GM12878 (cell line): ENCODE measurements at regions not wholly inside any gene's neighbourhood (a gene's known extent, or its start where the extent isn't known, plus 50 kb on each side); places are given as distances from the start of the nearest gene placed in this dataset.

ENCODE experiments used
- ATAC-seq: fragments of 200-7000 bp; cut with Tn5 transposase; 3 replicates; pipeline ENCODE4 v1.9.1; 2020; ENCODE audit warnings: mild to moderate bottlenecking, moderate library complexity
- BruUV-seq: library from RNA; stranded (reverse); fragments of 400-500 nt; replicated peaks from 2 replicates; lab custom pipeline; 2021; lab: Mats Ljungman, UMichigan
- CTCF ChIA-PET: fragments of 300-600 bp; sonication (Branson Sonifier 250); formaldehyde crosslinking; extraction: SDS; loops from one replicate; lab custom pipeline; 2021; ENCODE audit warnings: inconsistent platforms; lab: Yijun Ruan, JAX
- POLR2A ChIA-PET: fragments of 350-600 bp; formaldehyde crosslinking; extraction: SDS; loops from one replicate; lab custom pipeline; 2021; ENCODE audit warnings: inconsistent platforms; lab: Charles Lee
- RAD21 ChIA-PET: fragments of 300-600 bp; sonication (Branson Sonifier 250); formaldehyde crosslinking; loops from one replicate; lab custom pipeline; 2023; ENCODE audit warnings: antibody characterized with exemption; ENCODE audit not compliant: unreplicated experiment; lab: Charles Lee
- SMC1A ChIA-PET: fragments of 300-600 bp; sonication (Branson Sonifier 250); formaldehyde crosslinking; loops from one replicate; lab custom pipeline; 2023; ENCODE audit not compliant: unreplicated experiment, uncharacterized antibody; lab: Charles Lee
- DNase-seq: peaks from one replicate; pipeline ENCODE4 v3.0.0-alpha.2; 2011; ENCODE audit warnings: low read depth, low spot score
- FAIRE-seq: peaks from 3 replicates; lab custom pipeline; 2011; peaks lifted over from hg19 to GRCh38; lab: Jason Lieb, UNC
- H2AFZ ChIP-seq: 2 replicates; pipeline ENCODE4 v1.6.0; 2011; ENCODE audit warnings: low read depth, low read length, control low read depth; ENCODE audit not compliant: control insufficient read depth
- H3K27ac ChIP-seq: 2 replicates; pipeline ENCODE4 v1.5.1; 2011; ENCODE audit warnings: control low read depth; ENCODE audit not compliant: control insufficient read depth, insufficient read depth
- H3K27me3 ChIP-seq, 2 experiments: replicated peaks in 1 of 2; 2 replicates each; pipeline versions ENCODE4 v1.6.0 to v1.6.1; 2011; ENCODE audit warnings: low read length in 1 of 2; ENCODE audit not compliant: control insufficient read depth in 2 of 2, insufficient read depth in 2 of 2
- H3K36me3 ChIP-seq, 2 experiments: 2 replicates each; pipeline ENCODE4 v1.5.1; 2011; ENCODE audit warnings: low read length in 1 of 2; ENCODE audit not compliant: control insufficient read depth in 2 of 2, insufficient read depth in 2 of 2
- H3K4me1 ChIP-seq: 2 replicates; pipeline ENCODE4 v1.6.1; 2011; ENCODE audit warnings: mild to moderate bottlenecking, low read length, moderate library complexity, mixed read lengths; ENCODE audit not compliant: control insufficient read depth, insufficient read depth
- H3K4me2 ChIP-seq: 2 replicates; pipeline ENCODE4 v1.6.0; 2011; ENCODE audit warnings: control low read depth; ENCODE audit not compliant: control insufficient read depth, insufficient read depth
- H3K4me3 ChIP-seq: fragments of 200-600 bp; sonication (generic); 2 replicates; pipeline ENCODE4 v1.5.1; 2016
- H3K79me2 ChIP-seq: 2 replicates; pipeline ENCODE4 v1.6.0; 2011; ENCODE audit warnings: low read length; ENCODE audit not compliant: control insufficient read depth, insufficient read depth
- H3K9ac ChIP-seq: 2 replicates; pipeline ENCODE4 v1.8.0; 2011; ENCODE audit warnings: low read length, control low read depth, mixed read lengths; ENCODE audit not compliant: control insufficient read depth, insufficient read depth
- H3K9me3 ChIP-seq: replicated peaks from 3 replicates; pipeline ENCODE4 v1.5.1; 2011; ENCODE audit warnings: mild to moderate bottlenecking, low read length; ENCODE audit not compliant: control insufficient read depth, insufficient read depth
- H4K20me1 ChIP-seq: 2 replicates; pipeline ENCODE4 v1.6.0; 2011; ENCODE audit not compliant: control insufficient read depth, insufficient read depth
- CEBPB ChIP-seq, 2 experiments: fragments of 150-350 bp in 1 of 2; IDR thresholded peaks; 2 replicates each; pipeline ENCODE4 v1.6.1; 2012 to 2014; ENCODE audit warnings: low read depth in 2 of 2, low read length in 2 of 2, borderline replicate concordance in 1 of 2, inconsistent platforms in 1 of 2
- ELK1 ChIP-seq: IDR thresholded peaks from 2 replicates; pipeline ENCODE4 v1.6.1; 2012; ENCODE audit warnings: low read depth, low read length, improper control_type of control experiment
- HDAC2 ChIP-seq: fragments of 200-600 bp; sonication (generic); IDR thresholded peaks from 2 replicates; pipeline ENCODE4 v1.6.1; 2017
- HDAC6 ChIP-seq: fragments of 200-600 bp; sonication (generic); IDR thresholded peaks from one replicate; pipeline ENCODE4 v1.8.0; 2017; ENCODE audit warnings: antibody characterized with exemption; ENCODE audit not compliant: unreplicated experiment
- NFYB ChIP-seq: IDR thresholded peaks from 2 replicates; pipeline ENCODE4 v1.6.1; 2011; ENCODE audit warnings: low read depth, mild to moderate bottlenecking, low read length, improper control_type of control experiment, moderate library complexity; ENCODE audit not compliant: insufficient read depth
- NKRF ChIP-seq: fragments of 450-650 bp; conservative IDR thresholded peaks from 2 replicates; pipeline ENCODE4 v1.6.1; 2017; ENCODE audit warnings: mild to moderate bottlenecking, moderate library complexity
- NR2C1 ChIP-seq: fragments of 450-650 bp; IDR thresholded peaks from 2 replicates; pipeline ENCODE4 v1.6.1; 2017; ENCODE audit warnings: antibody characterized with exemption, mild to moderate bottlenecking, moderate library complexity
- PAX5 ChIP-seq: IDR thresholded peaks from 2 replicates; pipeline ENCODE4 v1.6.1; 2011; ENCODE audit warnings: low read depth, low read length, borderline replicate concordance
- PML ChIP-seq: IDR thresholded peaks from 2 replicates; pipeline ENCODE4 v1.6.1; 2012; ENCODE audit warnings: low read length, inconsistent platforms
- POLR2AphosphoS2 ChIP-seq: IDR thresholded peaks from 2 replicates; pipeline ENCODE4 v1.6.1; 2011; ENCODE audit warnings: low read depth, mild to moderate bottlenecking, low read length, improper control_type of control experiment, moderate library complexity
- STAT1 ChIP-seq: fragments of 450-650 bp; conservative IDR thresholded peaks from 2 replicates; pipeline ENCODE4 v1.6.1; 2014; ENCODE audit warnings: antibody characterized with exemption, mild to moderate bottlenecking
- TCF3 ChIP-seq: IDR thresholded peaks from 2 replicates; pipeline ENCODE4 v1.6.1; 2012; ENCODE audit warnings: low read depth, mild to moderate bottlenecking, low read length, borderline replicate concordance; ENCODE audit not compliant: insufficient read depth
- ZNF687 ChIP-seq: fragments of 450-650 bp; IDR thresholded peaks from 2 replicates; pipeline ENCODE4 v1.6.1; 2017; ENCODE audit warnings: mild to moderate bottlenecking, moderate library complexity
- WGBS: methylation state at CpG from one replicate; pipeline ENCODE4 v1.1.6; 2016; ENCODE audit warnings: low lambda C conversion rate; ENCODE audit not compliant: insufficient replicate concordance, insufficient coverage; ENCODE audit errors: missing lambda C conversion rate; 5-methylcytosine and 5-hydroxymethylcytosine counted together
- in situ Hi-C: fragments of 300-500 bp; cut with MboI; formaldehyde crosslinking; loops from 9 replicates; pipeline ENCODE4 v1.14.3; 2018; ENCODE audit warnings: mixed read lengths
- intact Hi-C: fragments of 100-400 bp; cut with micrococcal nuclease; formaldehyde crosslinking; loops from one replicate; pipeline ENCODE4 v1.14.2; 2022; ENCODE audit not compliant: unreplicated experiment

DNA sequence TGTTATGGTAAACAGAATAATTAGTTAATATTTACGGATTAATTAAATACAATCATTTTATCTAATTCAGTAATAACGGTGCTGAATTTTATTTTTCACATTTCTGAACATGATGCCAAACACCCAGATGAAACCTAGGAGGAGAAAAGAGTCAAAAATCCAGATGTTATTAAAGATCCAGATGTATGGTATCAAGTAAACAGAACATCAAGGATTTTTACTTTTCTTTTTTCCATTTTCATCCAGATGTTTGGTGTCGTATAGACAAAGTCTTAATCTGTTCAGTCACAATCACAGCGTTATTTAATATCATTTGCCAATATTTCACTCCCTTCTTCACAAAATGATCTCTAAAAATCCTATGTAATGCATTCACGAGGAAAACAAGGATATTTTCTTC is 64.0 kb upstream of the NR2F2 start:
- H3K36me3 ChIP-seq: no peaks in the 10 kb centered on the region
- TF ChIP-seq NR2C1 (no peak), ELK1 (no peak), PAX5 (no peak), HDAC6 (no peak), STAT1 (no peak), NKRF (no peak), PML (no peak), NFYB (no peak), ZNF687 (no peak), CEBPB (IDR thresholded peaks at IDR 0.05; ENCODE audit: borderline replicate concordance in 1 of 2, low read depth in 2 of 2, low read length in 2 of 2) (no peak), HDAC2 (no peak), POLR2AphosphoS2 (no peak), TCF3 (no peak)
- TF ChIP-seq, all 136 proteins: peak for 0
- FAIRE-seq (no peak), DNase-seq (no peak), ATAC-seq (no peak)
- Histone ChIP-seq H3K27me3 (no peaks in the 10 kb centered on the region), H3K79me2 (no peaks in the 10 kb centered on the region), H3K4me2 (no peak overlapping the region), H3K9ac (no peak overlapping the region), H3K4me1 (no peaks in the 10 kb centered on the region), H4K20me1 (no peaks in the 10 kb centered on the region), H3K27ac (no peak overlapping the region), H3K9me3 (no peaks in the 10 kb centered on the region), H3K4me3 (no peak overlapping the region), H2AFZ (no peak overlapping the region)
- no TSS peak for BruUV-seq
- whole genome bisulfite sequencing: 36% methylated on average over 5 of the region's 5 CpGs
- RAD21 ChIA-PET: no interaction called here
- intact Hi-C loops (no loop called here), in situ Hi-C loops (no loop called here)
- CTCF ChIA-PET: no interaction called here
- POLR2A ChIA-PET: no interaction called here
- SMC1A ChIA-PET: no interaction called here
